Colonic mucosa (tissue), 4 donors: ENCODE measurements at regions not wholly inside any gene's neighbourhood (a gene's known extent, or its start where the extent isn't known, plus 50 kb on each side); places are given as distances from the start of the nearest gene placed in this dataset.

Experiments used
- DNase-seq: peaks from one replicate; pipeline ENCODE4 v3.0.0-alpha.2; 2020
- H3K27ac ChIP-seq: fragments of 200-600 bp; one replicate; pipeline ENCODE4 v1.8.0; 2021
- H3K27me3 ChIP-seq: fragments of 200-600 bp; one replicate; pipeline ENCODE4 v1.8.0; 2021
- H3K36me3 ChIP-seq: fragments of 200-600 bp; one replicate; pipeline ENCODE4 v1.8.0; 2021
- H3K4me1 ChIP-seq: fragments of 200-600 bp; one replicate; pipeline ENCODE4 v1.8.0; 2021; ENCODE audit warnings: mild to moderate bottlenecking
- H3K4me3 ChIP-seq: fragments of 200-600 bp; one replicate; pipeline ENCODE4 v1.8.0; 2021
- H3K9ac ChIP-seq, 2 donors: one replicate each; pipeline ENCODE4 v1.7.0; 2013; ENCODE audit warnings: control low read depth in 2 of 2, low read depth in 2 of 2, low read length in 2 of 2
- H3K9me3 ChIP-seq: fragments of 200-600 bp; one replicate; pipeline ENCODE4 v1.8.0; 2021
- CTCF ChIP-seq: fragments of 200-600 bp; IDR thresholded peaks from one replicate; pipeline ENCODE4 v1.8.0; 2022; ENCODE audit warnings: antibody characterized with exemption, mild to moderate bottlenecking
- intact Hi-C: fragments of 100-400 bp; cut with DNase I; formaldehyde crosslinking; loops from one replicate; pipeline ENCODE4 v1.14.1; 2022
- donor health status: healthy.
- donor health status: DM: no; HTN: no; CAD: no.
- donor health status: DM: no; HTN: no; CAD: no.

GRCh38 chr20:58565461-58566175 is 50.4 kb upstream of the APCDD1L start:
- no peak overlapping the region for H3K27ac ChIP-seq
- TF ChIP-seq CTCF: no peak
- H3K4me3 ChIP-seq: no peak overlapping the region
- no peaks in the 10 kb centered on the region for H3K9me3 ChIP-seq
- no peaks in the 10 kb centered on the region for H3K27me3 ChIP-seq
- H3K36me3 ChIP-seq: no peaks in the 10 kb centered on the region
- H3K4me1 ChIP-seq: no peaks in the 10 kb centered on the region
- DNase-seq: no peak
- intact Hi-C loops: no loop called here
- no peak overlapping the region for H3K9ac ChIP-seq
